Adrenal gland (tissue), 9 donors: ENCODE measurements at regions not wholly inside any gene's neighbourhood (a gene's known extent, or its start where the extent isn't known, plus 50 kb on each side); places are given as distances from the start of the nearest gene placed in this dataset.

ENCODE experiments used
- DNase-seq, 7 donors: peaks; one replicate each; pipeline ENCODE4 v3.0.0-alpha.2; 2019 to 2020
- H3K27ac ChIP-seq, 5 donors: fragments of 200-600 bp; sonication (generic) in 4 of 5; 1 replicate in 3 of 5; 2 replicates in 2 of 5; pipeline versions ENCODE4 v1.5.1 to v1.8.0; 2016 to 2020; ENCODE audit warnings: mild to moderate bottlenecking in 1 of 5
- H3K27me3 ChIP-seq: fragments of 200-600 bp; 2 replicates; pipeline ENCODE4 v1.8.0; 2021
- H3K36me3 ChIP-seq, 2 donors: fragments of 200-600 bp; replicated peaks in 1 of 2; 1 replicate in 1 of 2; 2 replicates in 1 of 2; pipeline versions ENCODE4 v1.5.1 to v1.8.0; 2018 to 2022
- H3K4me1 ChIP-seq, 2 donors: fragments of 200-600 bp; replicated peaks in 1 of 2; 1 replicate in 1 of 2; 2 replicates in 1 of 2; pipeline versions ENCODE4 v1.5.1 to v1.8.0; 2018 to 2021
- H3K4me3 ChIP-seq, 4 donors: fragments of 200-600 bp; sonication (generic) in 3 of 4; one replicate each; pipeline ENCODE4 v1.5.1; 2016 to 2018
- H3K9me3 ChIP-seq, 3 donors: fragments of 200-600 bp; sonication (generic) in 1 of 3; replicated peaks in 1 of 3; 1 replicate in 2 of 3; 2 replicates in 1 of 3; pipeline versions ENCODE4 v1.5.1 to v1.8.0; 2016 to 2021
- POLR2A ChIP-seq, 2 donors: fragments of 450-650 bp; IDR thresholded peaks; one replicate each; pipeline ENCODE4 v1.6.1; 2017; ENCODE audit warnings: antibody characterized with exemption in 2 of 2, mild to moderate bottlenecking in 2 of 2, moderate library complexity in 1 of 2
- WGBS, 4 donors: extraction: QIAGEN DNeasy Blood & Tissue Kit in 2 of 4; methylation state at CpG; one replicate each; pipeline versions ENCODE4 v1.1.5 to v1.1.7; 2013 to 2017; 5-methylcytosine and 5-hydroxymethylcytosine counted together
- intact Hi-C, 2 donors: fragments of 100-400 bp; cut with DNase I; formaldehyde crosslinking; loops; one replicate each; pipeline versions ENCODE4 v1.14.1 to v1.15.0; 2022 to 2023
- TF ChIP-seq, protein P1 (sequence below), 6 experiments: fragments of 450-650 bp in 4 of 6; fragments of 200-600 bp in 2 of 6; sonication (generic) in 1 of 6; IDR thresholded peaks; 1 replicate in 5 of 6; 2 replicates in 1 of 6; pipeline versions ENCODE4 v1.5.1 to v1.8.0; 2016 to 2021; ENCODE audit warnings: antibody characterized with exemption in 6 of 6, mild to moderate bottlenecking in 2 of 6, moderate library complexity in 1 of 6
- donor health status: healthy with polysubstance abuse.
- donor health status: Bipolar disorder and iron deficiency.
- donor health status: DM: yes; HTN: yes; CAD: no.
- donor health status: DM: no; HTN: no; CAD: no.
- donor health status: DM: no; HTN: no; CAD: no.

DNA sequence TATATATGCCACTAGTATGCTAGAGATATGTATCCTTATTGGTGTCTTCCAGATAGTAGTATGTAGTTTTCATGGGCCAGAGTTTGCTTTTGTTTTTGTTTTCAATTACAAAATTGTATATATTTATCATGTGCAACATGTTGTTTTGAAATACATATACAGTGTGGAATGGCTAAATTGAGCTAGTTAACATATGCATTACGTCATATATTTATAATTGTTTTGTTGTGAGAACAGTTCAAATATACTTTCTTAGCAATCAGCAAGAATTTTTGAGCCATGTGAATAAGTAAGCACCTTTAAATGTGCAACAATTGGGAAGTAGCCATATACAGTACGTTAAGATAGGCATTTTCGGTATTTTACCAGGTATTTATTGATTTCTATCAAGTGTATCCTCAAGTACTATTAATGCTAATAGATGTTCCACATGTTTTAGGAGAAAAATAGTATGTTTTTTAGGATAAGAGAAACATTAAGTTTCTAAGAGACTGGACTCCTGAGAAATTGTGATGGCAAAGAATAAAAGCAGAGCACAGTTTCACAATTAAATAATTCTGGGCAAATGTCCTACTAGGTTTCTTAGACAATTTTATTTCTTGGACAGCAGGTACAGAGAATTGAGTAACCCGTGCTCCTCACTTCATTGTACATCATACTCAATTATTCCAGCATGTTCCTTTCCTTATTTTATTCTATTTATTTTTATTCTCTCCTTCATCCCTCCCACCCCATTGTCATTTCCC lies 60.5 kb upstream of the SLC5A12 start:
- 61 to 67% (median 66%) methylated on average over 4 of the region's 4 CpGs for WGBS, 4 donors

DNA sequence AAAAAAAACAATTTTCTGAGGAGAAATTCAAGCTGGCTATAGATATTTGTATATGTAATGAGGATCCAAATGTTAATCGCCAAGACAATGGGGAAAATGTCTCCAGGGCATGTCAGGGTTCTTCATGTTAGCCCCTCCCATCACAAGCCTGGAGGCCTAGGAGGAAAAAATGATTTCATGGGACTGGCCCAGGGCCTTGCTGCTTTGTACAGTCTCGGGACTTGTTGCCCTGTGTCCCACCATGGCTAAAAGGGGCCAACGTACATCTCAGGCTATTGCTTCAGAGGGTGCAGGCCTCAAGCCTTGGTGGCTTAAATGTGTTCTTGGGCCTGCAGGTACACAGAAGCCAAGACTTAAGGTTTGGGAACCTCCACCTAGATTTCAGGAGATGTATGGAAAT lies 62.1 kb upstream of the SLC5A12 start:
- intact Hi-C loops, result no loop called here
- TF ChIP-seq, protein P1, sequence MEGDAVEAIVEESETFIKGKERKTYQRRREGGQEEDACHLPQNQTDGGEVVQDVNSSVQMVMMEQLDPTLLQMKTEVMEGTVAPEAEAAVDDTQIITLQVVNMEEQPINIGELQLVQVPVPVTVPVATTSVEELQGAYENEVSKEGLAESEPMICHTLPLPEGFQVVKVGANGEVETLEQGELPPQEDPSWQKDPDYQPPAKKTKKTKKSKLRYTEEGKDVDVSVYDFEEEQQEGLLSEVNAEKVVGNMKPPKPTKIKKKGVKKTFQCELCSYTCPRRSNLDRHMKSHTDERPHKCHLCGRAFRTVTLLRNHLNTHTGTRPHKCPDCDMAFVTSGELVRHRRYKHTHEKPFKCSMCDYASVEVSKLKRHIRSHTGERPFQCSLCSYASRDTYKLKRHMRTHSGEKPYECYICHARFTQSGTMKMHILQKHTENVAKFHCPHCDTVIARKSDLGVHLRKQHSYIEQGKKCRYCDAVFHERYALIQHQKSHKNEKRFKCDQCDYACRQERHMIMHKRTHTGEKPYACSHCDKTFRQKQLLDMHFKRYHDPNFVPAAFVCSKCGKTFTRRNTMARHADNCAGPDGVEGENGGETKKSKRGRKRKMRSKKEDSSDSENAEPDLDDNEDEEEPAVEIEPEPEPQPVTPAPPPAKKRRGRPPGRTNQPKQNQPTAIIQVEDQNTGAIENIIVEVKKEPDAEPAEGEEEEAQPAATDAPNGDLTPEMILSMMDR (IDR thresholded peaks at IDR 0.05), result no peak
- no peak for TF ChIP-seq POLR2A (IDR thresholded peaks at IDR 0.05)
- H3K27ac ChIP-seq, result no peak overlapping the region
- no peak overlapping the region for H3K4me3 ChIP-seq
- H3K9me3 ChIP-seq, result no peaks in the 10 kb centered on the region
- no peaks in the 10 kb centered on the region for H3K27me3 ChIP-seq
- WGBS, 4 donors, result 78 to 86% (median 85%) methylated on average over 2 to 3 of the region's 3 CpGs
- H3K36me3 ChIP-seq, result no peaks in the 10 kb centered on the region
- no peak for DNase-seq
- H3K4me1 ChIP-seq, result no peaks in the 10 kb centered on the region

More for the DNA sequence above, 60.5 kb upstream of the SLC5A12 start:
- H3K4me3 ChIP-seq, result no peak overlapping the region
- H3K36me3 ChIP-seq, result no peaks in the 10 kb centered on the region
- no peaks in the 10 kb centered on the region for H3K27me3 ChIP-seq
- DNase-seq, result no peak
- no peaks in the 10 kb centered on the region for H3K9me3 ChIP-seq
- intact Hi-C loops, result no loop called here
- TF ChIP-seq, protein P1 (IDR thresholded peaks at IDR 0.05), result no peak
- no peak for TF ChIP-seq POLR2A (IDR thresholded peaks at IDR 0.05)
- H3K4me1 ChIP-seq, result no peaks in the 10 kb centered on the region
- no peak overlapping the region for H3K27ac ChIP-seq

DNA sequence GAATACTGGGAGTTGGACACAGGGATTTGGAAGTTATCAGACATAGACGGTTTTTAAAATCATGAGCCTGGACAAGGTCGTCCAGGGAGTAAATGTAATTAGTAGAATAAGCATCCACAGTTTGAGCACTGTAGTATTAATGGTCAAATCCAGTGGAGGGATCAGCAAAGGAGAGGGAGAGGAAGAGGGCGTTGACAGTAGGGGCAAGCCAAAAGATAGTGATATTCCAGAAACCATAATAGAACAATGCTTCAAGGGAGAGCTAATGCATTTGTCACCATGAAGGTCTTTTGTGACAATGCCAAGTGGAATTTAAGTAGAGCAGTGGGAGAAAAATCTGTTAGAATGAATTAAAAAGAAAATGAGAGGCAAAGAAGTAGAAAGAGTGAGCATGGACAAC lies 68.9 kb upstream of the SLC5A12 start:
- H3K27me3 ChIP-seq, result no peaks in the 10 kb centered on the region
- intact Hi-C loops, result no loop called here
- no peaks in the 10 kb centered on the region for H3K4me1 ChIP-seq
- H3K4me3 ChIP-seq, result no peak overlapping the region
- DNase-seq, result no peak
- H3K9me3 ChIP-seq, result no peaks in the 10 kb centered on the region
- no peak overlapping the region for H3K27ac ChIP-seq
- 28 to 41% (median 36%) methylated on average over 3 of the region's 3 CpGs for WGBS, 4 donors
- H3K36me3 ChIP-seq, result no peaks in the 10 kb centered on the region
- TF ChIP-seq POLR2A (IDR thresholded peaks at IDR 0.05), result no peak
- TF ChIP-seq, protein P1 (IDR thresholded peaks at IDR 0.05), result no peak

DNA sequence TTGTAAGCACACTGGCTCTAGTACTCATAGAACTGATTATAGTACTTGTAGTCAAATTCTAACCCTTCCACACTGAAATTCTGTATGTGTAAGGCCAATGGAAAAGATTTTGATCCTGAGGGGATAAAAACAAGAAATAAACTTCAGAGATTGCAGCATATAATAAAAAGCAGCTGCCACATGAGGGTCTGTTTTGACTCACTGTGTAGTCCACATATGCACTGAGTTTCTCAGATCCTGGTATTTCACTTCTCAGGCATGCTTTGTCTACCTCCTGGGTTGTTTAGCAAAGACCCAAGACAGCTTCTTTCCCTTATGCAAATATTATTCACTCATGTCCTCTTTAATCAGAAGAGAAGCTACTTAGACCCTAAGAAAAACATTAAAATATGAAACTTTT lies 71.1 kb upstream of the SLC5A12 start:
- intact Hi-C loops, result no loop called here
- no peak overlapping the region for H3K27ac ChIP-seq
- TF ChIP-seq, protein P1 (IDR thresholded peaks at IDR 0.05), result no peak
- TF ChIP-seq POLR2A (IDR thresholded peaks at IDR 0.05), result no peak

More for the DNA sequence above, 71.1 kb upstream of the SLC5A12 start:
- Histone ChIP-seq H3K27me3 (no peaks in the 10 kb centered on the region), H3K4me3 (no peak overlapping the region), H3K4me1 (no peaks in the 10 kb centered on the region), H3K36me3 (no peaks in the 10 kb centered on the region), H3K9me3 (no peaks in the 10 kb centered on the region)
- DNase-seq, result no peak
